A549 (cell line): ENCODE measurements at regions not wholly inside any gene's neighbourhood (a gene's known extent, or its start where the extent isn't known, plus 50 kb on each side); places are given as distances from the start of the nearest gene placed in this dataset.
A peak's percentile ranks its signal among the peaks of the same experiment; 100 is the strongest.

Experiments
- ATAC-seq, 2 experiments: fragments of 200-7000 bp in 1 of 2; fragments of >200 bp in 1 of 2; cut with Nextera tagmentation in 1 of 2; cut with Tn5 transposase in 1 of 2; 3 replicates each; pipeline versions ENCODE4 v1.8.0 to v1.9.1; 2018 to 2020; ENCODE audit warnings: mild to moderate bottlenecking in 1 of 2, moderate library complexity in 1 of 2
- CTCF ChIA-PET: fragments of 300-600 bp; sonication (Branson Sonifier 250); formaldehyde crosslinking; extraction: SDS; loops from one replicate; lab custom pipeline; 2021; ENCODE audit warnings: antibody characterized with exemption, inconsistent platforms; lab: Yijun Ruan, JAX
- POLR2A ChIA-PET: fragments of 350-600 bp; formaldehyde crosslinking; extraction: SDS; loops from one replicate; lab custom pipeline; 2021; ENCODE audit warnings: antibody characterized with exemption, inconsistent platforms; lab: Yijun Ruan, JAX
- DNase-seq, 2 experiments: peaks; one replicate each; pipeline versions ENCODE4 v3.0.0 to v3.0.0-alpha.2; 2011 to 2016; ENCODE audit warnings: low read depth in 1 of 2, low spot score in 1 of 2
- FAIRE-seq: peaks from 2 replicates; lab custom pipeline; 2011; peaks lifted over from hg19 to GRCh38; lab: Jason Lieb, UNC
- H3K27ac ChIP-seq, 2 experiments: fragments of >200 bp; sonication (Bioruptor Twin); formaldehyde crosslinking; 3 replicates each; pipeline ENCODE4 v1.5.1; 2016 to 2017
- H3K4me1 ChIP-seq: fragments of >200 bp; sonication (Bioruptor Twin); formaldehyde crosslinking; 3 replicates; pipeline ENCODE4 v1.6.1; 2016
- H3K4me2 ChIP-seq: fragments of >200 bp; sonication (Bioruptor Twin); formaldehyde crosslinking; 3 replicates; pipeline ENCODE4 v1.6.1; 2016
- H3K4me3 ChIP-seq: fragments of >200 bp; sonication (Bioruptor Twin); formaldehyde crosslinking; 3 replicates; pipeline ENCODE4 v1.5.1; 2016
- H3K9me3 ChIP-seq: fragments of >200 bp; sonication (Bioruptor Twin); formaldehyde crosslinking; 3 replicates; pipeline ENCODE4 v1.6.1; 2016
- BHLHE40 ChIP-seq: IDR thresholded peaks from 2 replicates; pipeline ENCODE4 v1.6.1; 2012; ENCODE audit warnings: low read depth, low read length, inconsistent platforms
- CBX2 ChIP-seq: fragments of 200-600 bp; sonication (generic); IDR thresholded peaks from 2 replicates; pipeline ENCODE4 v1.6.1; 2016; ENCODE audit warnings: low read depth, mild to moderate bottlenecking, borderline replicate concordance
- CEBPB ChIP-seq, 2 experiments: fragments of >200 bp in 1 of 2; sonication (Bioruptor Twin) in 1 of 2; formaldehyde crosslinking in 1 of 2; IDR thresholded peaks; 2 replicates each; pipeline ENCODE4 v1.6.1; 2012 to 2016
- CHD2 ChIP-seq: fragments of 150-350 bp; IDR thresholded peaks from 2 replicates; pipeline ENCODE4 v1.6.1; 2014; ENCODE audit warnings: low read length; ENCODE audit not compliant: partially characterized antibody
- CHD4 ChIP-seq: fragments of 200-600 bp; sonication (generic); IDR thresholded peaks from 2 replicates; pipeline ENCODE4 v1.6.1; 2016; ENCODE audit warnings: antibody characterized with exemption, mild to moderate bottlenecking, borderline replicate concordance
- FOSL2 ChIP-seq, 2 experiments: fragments of 450-650 bp in 1 of 2; fragments of >200 bp in 1 of 2; sonication (Bioruptor Twin) in 1 of 2; formaldehyde crosslinking; IDR thresholded peaks; 2 replicates each; pipeline versions ENCODE4 v1.5.0 to v1.6.1; 2016 to 2020; ENCODE audit warnings: mild to moderate bottlenecking in 1 of 2, moderate library complexity in 1 of 2
- FOXS1 ChIP-seq: fragments of 250-450 bp; sonication (Bioruptor Pico); IDR thresholded peaks from 2 replicates; pipeline ENCODE4 v1.5.0; 2020; ENCODE audit warnings: mild to moderate bottlenecking, moderate library complexity
- HEYL ChIP-seq: fragments of 250-450 bp; sonication (Bioruptor Pico); IDR thresholded peaks from 2 replicates; pipeline ENCODE4 v1.8.0; 2021; ENCODE audit warnings: mild to moderate bottlenecking, moderate library complexity
- HOXA7 ChIP-seq: fragments of 250-450 bp; sonication (Bioruptor Pico); IDR thresholded peaks from 2 replicates; pipeline ENCODE4 v1.5.0; 2020; ENCODE audit warnings: mild to moderate bottlenecking, moderate library complexity
- JUN ChIP-seq, 2 experiments: fragments of >200 bp; sonication (Bioruptor Twin); formaldehyde crosslinking; IDR thresholded peaks; 2 replicates in 1 of 2; 3 replicates in 1 of 2; pipeline ENCODE4 v1.6.1; 2016 to 2017
- JUNB ChIP-seq: fragments of >200 bp; sonication (Bioruptor Twin); formaldehyde crosslinking; IDR thresholded peaks from 2 replicates; pipeline ENCODE4 v1.6.1; 2016
- KDM1A ChIP-seq: fragments of 200-600 bp; sonication (generic); IDR thresholded peaks from 2 replicates; pipeline ENCODE4 v1.6.1; 2016; ENCODE audit warnings: low read depth, mild to moderate bottlenecking
- MAZ ChIP-seq: fragments of 150-350 bp; IDR thresholded peaks from 2 replicates; pipeline ENCODE4 v1.6.1; 2014; ENCODE audit warnings: antibody characterized with exemption, low read depth, low read length, borderline replicate concordance
- NFE2L2 ChIP-seq: fragments of 150-350 bp; conservative IDR thresholded peaks from 2 replicates; pipeline ENCODE4 v1.6.1; 2014; ENCODE audit warnings: low read length
- NR3C1 ChIP-seq: fragments of >200 bp; sonication (Bioruptor Twin); formaldehyde crosslinking; IDR thresholded peaks from 3 replicates; pipeline ENCODE4 v1.6.1; 2017
- PHF8 ChIP-seq: fragments of 200-600 bp; sonication (generic); IDR thresholded peaks from 2 replicates; pipeline ENCODE4 v1.6.1; 2016; ENCODE audit warnings: low read depth, mild to moderate bottlenecking, antibody characterized with exemption, moderate library complexity, borderline replicate concordance
- POLR2AphosphoS2 ChIP-seq: conservative IDR thresholded peaks from 2 replicates; pipeline ENCODE4 v1.6.1; 2012; ENCODE audit warnings: low read length, improper control_type of control experiment, inconsistent platforms
- RCOR1 ChIP-seq: fragments of 150-350 bp; IDR thresholded peaks from 2 replicates; pipeline ENCODE4 v1.6.1; 2014; ENCODE audit warnings: antibody characterized with exemption, low read length, low read depth
- RFX5 ChIP-seq: fragments of 450-650 bp; IDR thresholded peaks from 2 replicates; pipeline ENCODE4 v1.7.1; 2014; ENCODE audit warnings: antibody characterized with exemption, mild to moderate bottlenecking, moderate library complexity
- TP53 ChIP-seq: fragments of 250-450 bp; sonication (Bioruptor Pico); IDR thresholded peaks from 2 replicates; pipeline ENCODE4 v1.5.0; 2021; ENCODE audit warnings: mild to moderate bottlenecking, moderate library complexity
- ZFP36 ChIP-seq: fragments of 450-650 bp; IDR thresholded peaks from 2 replicates; pipeline ENCODE4 v1.6.1; 2014; ENCODE audit warnings: borderline replicate concordance; ENCODE audit not compliant: partially characterized antibody
- WGBS: methylation state at CpG from one replicate; pipeline ENCODE4 v1.1.6; 2017; ENCODE audit errors: missing lambda C conversion rate; 5-methylcytosine and 5-hydroxymethylcytosine counted together
- TF ChIP-seq, protein P1 (sequence below): IDR thresholded peaks from 2 replicates; pipeline ENCODE4 v1.6.1; 2012
- TF ChIP-seq, protein P2 (sequence below): fragments of >200 bp; sonication (Bioruptor Twin); formaldehyde crosslinking; IDR thresholded peaks from 2 replicates; pipeline ENCODE4 v1.6.1; 2016
- TF ChIP-seq, protein P3 (sequence below): fragments of >200 bp; sonication (Bioruptor Twin); formaldehyde crosslinking; IDR thresholded peaks from 3 replicates; pipeline ENCODE4 v1.6.1; 2016
- TF ChIP-seq, protein P4 (sequence below): fragments of 250-450 bp; sonication (Bioruptor Pico); IDR thresholded peaks from 2 replicates; pipeline ENCODE4 v1.5.0; 2020; ENCODE audit warnings: low read depth, mild to moderate bottlenecking, moderate library complexity
- TF ChIP-seq, protein P5 (sequence below): IDR thresholded peaks from 2 replicates; pipeline ENCODE4 v1.6.1; 2012; ENCODE audit warnings: low read depth, borderline replicate concordance

DNA sequence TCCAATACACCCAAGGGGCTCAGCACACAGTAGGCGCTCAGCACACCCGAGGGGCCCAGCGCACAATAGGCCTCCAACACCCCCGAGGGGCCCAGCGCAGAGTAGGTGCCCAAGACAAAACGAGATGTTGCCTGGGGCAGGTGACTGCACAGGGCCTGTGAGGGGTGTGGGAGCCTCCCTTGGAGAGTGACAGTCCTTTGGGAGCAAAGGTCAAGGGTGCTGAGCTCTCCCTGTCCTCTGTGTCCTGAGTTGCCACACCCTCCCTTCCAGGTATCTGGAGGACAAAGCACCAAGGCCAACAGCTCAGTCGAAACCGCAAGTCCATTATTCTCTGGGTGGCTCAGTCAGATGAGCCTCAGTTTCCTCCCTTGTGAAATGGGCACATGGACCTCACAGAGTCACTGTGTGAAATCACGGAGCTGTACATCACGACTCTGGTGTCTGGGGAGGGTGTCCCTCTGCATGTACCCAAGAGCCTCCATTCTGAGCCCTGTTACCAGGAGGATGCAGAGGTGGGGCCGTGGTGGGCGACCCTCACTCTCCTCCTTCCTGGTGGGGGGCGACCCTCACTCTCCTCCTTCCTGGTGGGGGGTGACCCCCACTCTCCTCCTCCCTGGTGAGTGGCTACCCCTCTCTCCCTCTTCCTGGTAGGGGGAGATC is 81.3 kb downstream of the FOXL3 start:
- DNase-seq = peak; percentile 20 to 48
- no peak overlapping the region for H3K27ac ChIP-seq
- 77% methylated on average over 13 of the region's 13 CpGs for WGBS
- ATAC-seq = peak; percentile 30 to 49; a peak in 3 of 6 replicates
- H3K9me3 ChIP-seq = no peaks in the 10 kb centered on the region
- ChIA-PET POLR2A (no interaction called here), CTCF (interaction anchor here (0.6 kb wide), 1 partner anchor 49 kb away, joined by 3 read pairs; no protein-coding TSS in a partner anchor)
- no peak overlapping the region for H3K4me3 ChIP-seq
- TF ChIP-seq, protein P1, sequence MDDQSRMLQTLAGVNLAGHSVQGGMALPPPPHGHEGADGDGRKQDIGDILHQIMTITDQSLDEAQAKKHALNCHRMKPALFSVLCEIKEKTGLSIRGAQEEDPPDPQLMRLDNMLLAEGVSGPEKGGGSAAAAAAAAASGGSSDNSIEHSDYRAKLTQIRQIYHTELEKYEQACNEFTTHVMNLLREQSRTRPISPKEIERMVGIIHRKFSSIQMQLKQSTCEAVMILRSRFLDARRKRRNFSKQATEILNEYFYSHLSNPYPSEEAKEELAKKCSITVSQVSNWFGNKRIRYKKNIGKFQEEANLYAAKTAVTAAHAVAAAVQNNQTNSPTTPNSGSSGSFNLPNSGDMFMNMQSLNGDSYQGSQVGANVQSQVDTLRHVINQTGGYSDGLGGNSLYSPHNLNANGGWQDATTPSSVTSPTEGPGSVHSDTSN = no peak
- TF ChIP-seq BHLHE40 (no peak), FOSL2 (IDR thresholded peaks at IDR 0.05) (no peak), FOSL2 (CRISPR knock-in tag; IDR thresholded peaks at IDR 0.05) (no peak), NFE2L2 (no peak), KDM1A (peak; percentile 77; the same call in 1 of the 2 replicates), CHD4 (peak; percentile 74; the same call in 1 of the 2 replicates), RFX5 (no peak), HEYL (CRISPR knock-in tag) (no peak), JUNB (no peak)
- H3K4me2 ChIP-seq = no peak overlapping the region
- no peak for FAIRE-seq
- no peaks in the 10 kb centered on the region for H3K4me1 ChIP-seq

DNA sequence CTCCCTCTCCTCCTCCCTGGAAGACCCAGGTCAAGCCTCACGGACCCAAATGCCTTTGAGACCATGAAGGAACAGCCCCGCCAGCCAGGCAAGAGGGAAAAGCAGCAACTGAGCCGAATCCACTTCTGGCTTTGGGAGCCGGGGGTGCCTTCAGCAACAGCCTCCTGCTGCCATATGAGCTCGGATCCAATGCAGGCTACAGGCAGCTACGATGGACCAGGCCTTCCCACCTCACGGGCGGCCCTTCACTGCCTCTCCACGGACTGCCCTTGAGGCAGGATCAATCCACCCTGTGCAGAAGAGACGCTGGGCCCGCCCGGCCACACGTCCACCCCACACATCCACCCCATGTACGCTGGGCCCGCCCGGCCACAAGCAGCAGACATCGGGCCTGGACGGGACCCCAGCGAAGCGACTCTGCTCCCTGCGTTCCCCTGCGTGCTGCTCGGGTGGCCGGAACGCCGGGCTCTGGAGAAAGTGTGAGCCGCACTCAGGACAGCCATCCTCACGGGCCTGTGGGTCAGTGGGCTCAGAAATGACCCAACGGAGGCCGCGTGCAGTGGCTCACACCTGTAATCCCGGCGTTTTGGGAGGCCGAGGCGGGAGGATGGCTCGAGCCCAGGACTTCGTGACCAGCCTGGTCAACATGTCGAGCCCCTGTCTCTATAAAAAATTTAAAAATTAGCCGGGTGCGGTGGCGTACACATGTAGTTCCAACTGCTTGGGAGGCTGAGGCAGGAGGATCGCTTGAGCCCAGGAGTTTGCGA is 82.0 kb downstream of the FOXL3 start:
- POLR2A ChIA-PET = no interaction called here
- no peaks in the 10 kb centered on the region for H3K4me1 ChIP-seq
- FAIRE-seq (no peak), ATAC-seq (peak in 1 of 2 experiments; percentile 40; a peak in 3 of 6 replicates), DNase-seq (peak in 1 of 2 experiments; percentile 18)
- H3K27ac ChIP-seq = no peak overlapping the region
- no peaks in the 10 kb centered on the region for H3K9me3 ChIP-seq
- H3K4me2 ChIP-seq = no peak overlapping the region
- CTCF ChIA-PET = interaction anchor here (0.6 to 1.3 kb wide), 2 partner anchors 39 to 49 kb away, joined by 3 read pairs; no protein-coding TSS in a partner anchor
- H3K4me3 ChIP-seq = no peak overlapping the region
- 89% methylated on average over 40 of the region's 43 CpGs for WGBS
- no peak for TF ChIP-seq NFE2L2
- no peak for TF ChIP-seq CBX2
- TF ChIP-seq PHF8 = no peak
- TF ChIP-seq MAZ = no peak
- no peak for TF ChIP-seq NR3C1
- no peak for TF ChIP-seq TP53 (CRISPR knock-in tag)
- TF ChIP-seq, protein P2, sequence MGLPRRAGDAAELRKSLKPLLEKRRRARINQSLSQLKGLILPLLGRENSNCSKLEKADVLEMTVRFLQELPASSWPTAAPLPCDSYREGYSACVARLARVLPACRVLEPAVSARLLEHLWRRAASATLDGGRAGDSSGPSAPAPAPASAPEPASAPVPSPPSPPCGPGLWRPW = no peak

DNA sequence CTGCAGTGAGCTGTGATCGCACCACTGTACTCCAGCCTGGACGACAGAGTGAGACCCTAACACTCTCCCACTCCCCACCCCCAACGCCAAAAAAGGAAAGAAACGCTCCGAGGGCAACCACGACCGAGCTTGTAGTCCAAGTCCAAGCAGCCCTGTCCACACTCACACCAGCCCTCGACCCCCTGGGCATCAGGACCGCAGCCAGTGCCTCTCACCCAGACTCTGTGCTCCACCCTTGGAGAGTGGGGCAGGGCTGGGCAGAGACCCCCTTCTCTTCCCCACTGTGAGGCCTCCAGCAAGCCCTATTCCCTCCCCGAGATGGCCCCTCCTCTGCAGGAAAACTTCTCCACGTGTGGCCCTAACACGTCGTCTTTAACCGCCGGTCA is 82.6 kb downstream of the FOXL3 start:
- Histone ChIP-seq H3K4me3 (no peak overlapping the region), H3K4me2 (no peak overlapping the region), H3K9me3 (no peaks in the 10 kb centered on the region), H3K27ac (no peak overlapping the region), H3K4me1 (no peaks in the 10 kb centered on the region)
- DNase-seq = no peak
- FAIRE-seq = no peak
- ChIA-PET CTCF (interaction anchor here (1.3 kb wide), 1 partner anchor 40 kb away, joined by 3 read pairs; no protein-coding TSS in a partner anchor), POLR2A (no interaction called here)
- 82% methylated on average over 15 of the region's 15 CpGs for WGBS
- TF ChIP-seq POLR2AphosphoS2 (no peak), NFE2L2 (no peak), CEBPB (IDR thresholded peaks at IDR 0.05) (no peak), HOXA7 (CRISPR knock-in tag) (no peak), JUNB (no peak), MAZ (no peak), CHD2 (no peak), FOXS1 (CRISPR knock-in tag) (no peak), RCOR1 (no peak), ZFP36 (no peak), JUN (IDR thresholded peaks at IDR 0.05) (no peak)
- TF ChIP-seq, protein P3, sequence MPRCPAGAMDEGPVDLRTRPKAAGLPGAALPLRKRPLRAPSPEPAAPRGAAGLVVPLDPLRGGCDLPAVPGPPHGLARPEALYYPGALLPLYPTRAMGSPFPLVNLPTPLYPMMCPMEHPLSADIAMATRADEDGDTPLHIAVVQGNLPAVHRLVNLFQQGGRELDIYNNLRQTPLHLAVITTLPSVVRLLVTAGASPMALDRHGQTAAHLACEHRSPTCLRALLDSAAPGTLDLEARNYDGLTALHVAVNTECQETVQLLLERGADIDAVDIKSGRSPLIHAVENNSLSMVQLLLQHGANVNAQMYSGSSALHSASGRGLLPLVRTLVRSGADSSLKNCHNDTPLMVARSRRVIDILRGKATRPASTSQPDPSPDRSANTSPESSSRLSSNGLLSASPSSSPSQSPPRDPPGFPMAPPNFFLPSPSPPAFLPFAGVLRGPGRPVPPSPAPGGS = no peak
- TF ChIP-seq, protein P4, sequence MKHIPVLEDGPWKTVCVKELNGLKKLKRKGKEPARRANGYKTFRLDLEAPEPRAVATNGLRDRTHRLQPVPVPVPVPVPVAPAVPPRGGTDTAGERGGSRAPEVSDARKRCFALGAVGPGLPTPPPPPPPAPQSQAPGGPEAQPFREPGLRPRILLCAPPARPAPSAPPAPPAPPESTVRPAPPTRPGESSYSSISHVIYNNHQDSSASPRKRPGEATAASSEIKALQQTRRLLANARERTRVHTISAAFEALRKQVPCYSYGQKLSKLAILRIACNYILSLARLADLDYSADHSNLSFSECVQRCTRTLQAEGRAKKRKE = no peak
- TF ChIP-seq, protein P2 = no peak
- TF ChIP-seq, protein P5, sequence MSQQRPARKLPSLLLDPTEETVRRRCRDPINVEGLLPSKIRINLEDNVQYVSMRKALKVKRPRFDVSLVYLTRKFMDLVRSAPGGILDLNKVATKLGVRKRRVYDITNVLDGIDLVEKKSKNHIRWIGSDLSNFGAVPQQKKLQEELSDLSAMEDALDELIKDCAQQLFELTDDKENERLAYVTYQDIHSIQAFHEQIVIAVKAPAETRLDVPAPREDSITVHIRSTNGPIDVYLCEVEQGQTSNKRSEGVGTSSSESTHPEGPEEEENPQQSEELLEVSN = no peak
- ATAC-seq = no peak
